ENCODE measurements at regions not wholly inside any gene's neighbourhood (a gene's known extent, or its start where the extent isn't known, plus 50 kb on each side); places are given as distances from the start of the nearest gene placed in this dataset.

- DNase-seq: no peak
These were observed 220.1 kb upstream of the C14orf180 start for GRCh38 chr14:104359301-104359968.

DNA sequence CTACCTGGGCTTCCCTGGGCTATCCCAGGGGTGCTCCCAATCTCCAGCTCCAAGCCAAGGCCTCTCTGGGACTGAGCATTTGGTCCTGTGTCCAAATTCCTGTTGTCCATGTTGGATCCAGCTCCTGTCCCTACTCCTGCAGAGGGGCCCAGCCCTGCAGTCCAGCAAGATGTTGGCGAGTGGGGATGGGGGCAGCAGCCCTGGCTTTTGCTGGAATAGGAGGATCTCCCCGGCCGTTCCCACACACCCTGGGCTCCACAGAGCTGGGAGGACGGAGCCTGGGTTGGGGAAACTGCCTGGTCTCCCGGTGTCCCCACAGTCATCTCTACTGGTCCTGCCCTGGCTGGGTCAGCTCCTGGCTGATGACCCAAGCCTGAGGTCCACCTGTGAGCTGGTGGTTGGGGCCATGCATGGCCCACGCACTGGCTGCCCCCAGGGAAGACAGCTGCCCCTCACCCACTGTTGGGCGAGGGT is 219.6 kb upstream of the C14orf180 start:
- no peak for DNase-seq

DNA sequence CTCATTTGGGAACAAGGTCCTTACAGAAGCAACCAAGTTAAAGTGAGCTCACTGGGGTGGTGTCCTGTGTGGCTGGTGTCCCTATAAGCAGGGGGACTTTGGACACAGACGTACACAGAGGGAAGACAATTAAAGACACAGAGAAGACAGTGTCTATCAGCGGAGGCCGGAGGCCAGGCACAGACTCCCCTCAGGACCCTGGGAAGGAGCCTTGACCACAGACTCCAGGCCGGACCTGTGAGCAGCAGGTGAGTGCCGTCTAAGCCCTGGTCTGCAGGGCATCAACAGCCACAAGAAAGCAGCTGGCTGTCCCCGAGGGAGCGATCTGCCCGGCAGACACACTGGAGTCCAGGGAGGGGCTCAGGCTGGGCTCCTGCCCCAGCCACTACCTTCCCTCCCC is 219.1 kb upstream of the C14orf180 start:
- no peak for DNase-seq

- no peak for DNase-seq
These were observed 218.4 kb upstream of the C14orf180 start for GRCh38 chr14:104361101-104361591.

DNA sequence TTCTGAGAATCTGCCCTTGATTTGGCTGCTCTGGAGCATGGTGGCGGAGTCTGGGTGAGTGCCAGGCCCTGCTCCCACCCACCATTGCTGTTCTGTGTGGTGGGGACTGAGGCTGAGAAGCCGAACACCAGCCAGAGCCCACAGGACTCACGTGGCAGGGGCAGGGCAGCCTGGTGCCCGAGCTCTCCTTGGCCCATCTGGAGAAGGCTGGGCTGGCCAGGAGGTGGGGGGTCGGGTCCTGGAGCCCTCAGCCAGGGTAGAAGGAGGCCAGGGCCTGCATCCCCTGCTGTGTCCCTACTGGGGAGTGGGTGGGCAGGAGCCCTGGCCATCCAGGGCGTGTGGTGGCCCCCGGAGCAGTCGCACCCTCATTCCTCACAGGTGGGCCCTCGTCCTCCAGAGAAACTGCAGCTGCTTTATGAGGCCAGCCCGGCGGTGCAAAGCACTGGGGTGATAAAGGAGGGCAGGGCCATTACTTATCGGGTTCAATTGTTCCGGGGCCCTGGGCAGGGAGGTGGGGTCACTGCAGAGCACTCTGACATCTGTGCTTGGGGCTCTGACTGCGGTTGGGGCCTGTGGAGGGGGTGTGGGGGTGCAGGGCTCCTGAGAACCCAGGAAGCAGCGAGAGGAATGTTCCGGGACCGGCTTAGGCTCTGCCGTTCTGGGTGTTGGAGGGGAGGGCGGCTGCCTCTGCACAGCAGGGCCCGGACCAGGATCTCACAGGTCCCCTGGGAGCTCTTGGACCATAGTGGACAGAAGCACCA is 217.5 kb upstream of the C14orf180 start:
- DNase-seq: no peak

DNA sequence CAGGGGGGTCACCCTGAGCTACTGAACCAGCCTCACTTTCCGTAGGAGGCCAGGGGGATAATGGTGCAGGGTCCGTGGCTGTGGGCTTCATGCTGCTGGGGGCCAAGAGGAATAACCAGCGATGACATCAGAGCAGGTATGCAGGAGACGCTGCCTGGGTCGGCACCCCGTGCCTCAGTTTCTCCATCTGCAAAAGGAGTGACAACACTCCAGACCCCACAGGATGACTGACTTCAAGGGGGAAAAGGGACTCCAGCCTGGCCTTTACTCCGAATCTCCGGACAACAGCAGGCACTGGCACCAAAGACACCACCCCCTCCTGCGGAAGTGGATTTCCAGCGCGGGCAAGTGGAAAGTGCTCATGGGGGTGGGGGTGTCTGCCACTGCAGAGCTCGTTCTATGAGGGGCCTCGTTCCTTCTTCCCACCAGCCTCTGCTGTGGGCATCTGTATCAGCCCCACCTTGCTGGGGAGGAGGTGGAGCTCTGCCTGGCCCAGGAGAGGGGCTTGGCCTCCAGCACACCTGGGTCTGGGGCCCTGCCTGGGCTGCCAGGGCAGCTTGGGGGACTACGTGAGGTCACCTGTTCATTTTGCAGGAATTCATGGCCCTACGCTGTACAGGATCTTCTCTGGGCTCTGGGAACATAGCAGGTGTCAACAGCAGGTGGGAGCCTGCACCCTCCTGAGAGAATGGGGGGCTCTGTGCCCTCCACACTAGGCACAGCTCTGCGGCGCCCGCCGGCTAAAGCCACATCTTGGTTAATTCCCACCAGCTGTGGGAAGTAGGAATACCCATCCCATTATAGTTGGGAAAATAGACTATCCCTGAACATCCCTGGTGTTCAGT is 216.6 kb upstream of the C14orf180 start:
- DNase-seq: no peak

- DNase-seq: no peak
These were observed 215.4 kb upstream of the C14orf180 start for GRCh38 chr14:104363891-104364760.

DNA sequence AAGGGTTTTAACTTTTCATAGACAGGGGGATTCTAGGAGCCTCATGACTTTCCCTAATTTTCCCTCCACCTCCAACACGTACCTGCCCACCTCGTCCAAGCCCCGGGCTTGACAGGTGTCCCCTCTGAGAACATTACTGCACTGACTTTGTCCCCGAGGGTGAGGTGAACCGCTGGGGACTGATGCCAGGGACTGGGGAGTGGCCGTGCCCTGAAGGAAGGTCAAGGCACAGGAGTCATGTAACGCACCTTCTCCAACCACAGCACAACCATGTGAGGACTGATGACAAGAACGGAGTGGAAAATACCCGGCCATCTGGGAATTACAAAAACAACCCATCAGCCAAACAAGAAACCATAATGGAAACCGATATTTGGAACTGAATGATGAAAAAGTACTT is 214.7 kb upstream of the C14orf180 start:
- no peak for DNase-seq

DNA sequence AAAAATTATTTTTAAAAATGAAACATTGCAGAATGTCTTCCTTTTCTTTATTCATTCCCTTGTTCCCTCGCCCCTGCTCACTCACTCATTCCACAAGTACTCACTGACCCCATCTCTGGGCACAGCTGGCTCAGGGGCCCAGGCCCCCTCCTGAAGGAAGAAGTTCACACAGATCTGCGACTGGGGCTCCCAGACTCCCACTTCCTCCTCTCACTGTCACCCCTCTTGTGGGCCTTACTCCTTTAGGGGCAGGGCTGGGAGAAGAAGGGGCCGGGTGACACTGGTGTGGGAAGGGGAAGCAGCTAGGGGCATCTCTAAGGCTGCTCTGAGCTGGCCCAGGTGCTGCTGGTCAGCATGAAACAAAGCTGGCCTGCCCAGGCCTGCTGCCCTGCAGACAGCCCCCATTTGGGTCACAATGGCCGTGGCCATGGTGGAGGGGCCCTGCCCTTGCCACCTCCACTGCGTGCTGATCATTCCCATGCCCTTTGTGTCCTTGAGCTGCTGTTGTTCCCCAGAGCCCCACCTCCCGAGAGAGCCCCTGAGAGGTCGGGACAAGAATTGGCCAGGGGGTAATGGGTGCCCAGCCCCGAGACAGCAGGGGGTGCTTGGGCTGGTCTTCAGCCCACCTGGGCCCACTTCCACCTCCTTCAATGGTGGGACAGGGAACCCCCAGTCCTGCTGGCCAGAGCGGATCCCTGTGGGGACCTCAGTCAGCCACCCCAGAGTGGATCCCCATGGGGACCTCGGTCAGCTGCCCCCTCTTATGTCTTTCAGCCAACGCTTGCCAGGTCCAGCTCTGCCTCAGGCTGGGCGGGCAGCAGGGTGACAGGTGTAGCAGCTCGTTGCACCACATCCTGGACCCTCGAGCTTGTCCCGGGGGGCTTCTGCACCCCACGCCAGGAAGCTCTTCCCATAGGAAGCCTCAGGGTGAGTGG is 212.4 kb upstream of the C14orf180 start:
- no peak for DNase-seq

- DNase-seq: no peak
These were observed 211.5 kb upstream of the C14orf180 start for GRCh38 chr14:104367866-104368750.

DNA sequence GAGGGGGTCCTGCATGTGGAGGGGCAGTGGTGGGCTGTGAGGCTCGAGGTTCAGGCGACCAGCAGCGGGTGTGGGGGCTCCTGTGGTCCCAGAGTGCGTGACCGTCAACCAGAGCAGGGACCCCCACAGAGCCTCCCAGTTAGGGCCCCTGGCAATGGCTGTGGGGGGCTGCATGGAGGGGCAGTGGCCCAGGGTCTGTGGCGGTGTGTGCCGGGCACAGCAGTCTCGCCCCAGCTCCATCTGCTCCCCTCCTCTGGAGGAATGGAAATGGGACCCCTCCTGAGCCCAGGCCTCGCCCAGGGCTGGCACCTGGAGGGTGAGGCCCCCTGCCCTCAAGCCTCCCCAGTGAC is 210.8 kb upstream of the C14orf180 start:
- no peak for DNase-seq

- DNase-seq: no peak
These were observed 210.4 kb upstream of the C14orf180 start for GRCh38 chr14:104369208-104369607.

DNA sequence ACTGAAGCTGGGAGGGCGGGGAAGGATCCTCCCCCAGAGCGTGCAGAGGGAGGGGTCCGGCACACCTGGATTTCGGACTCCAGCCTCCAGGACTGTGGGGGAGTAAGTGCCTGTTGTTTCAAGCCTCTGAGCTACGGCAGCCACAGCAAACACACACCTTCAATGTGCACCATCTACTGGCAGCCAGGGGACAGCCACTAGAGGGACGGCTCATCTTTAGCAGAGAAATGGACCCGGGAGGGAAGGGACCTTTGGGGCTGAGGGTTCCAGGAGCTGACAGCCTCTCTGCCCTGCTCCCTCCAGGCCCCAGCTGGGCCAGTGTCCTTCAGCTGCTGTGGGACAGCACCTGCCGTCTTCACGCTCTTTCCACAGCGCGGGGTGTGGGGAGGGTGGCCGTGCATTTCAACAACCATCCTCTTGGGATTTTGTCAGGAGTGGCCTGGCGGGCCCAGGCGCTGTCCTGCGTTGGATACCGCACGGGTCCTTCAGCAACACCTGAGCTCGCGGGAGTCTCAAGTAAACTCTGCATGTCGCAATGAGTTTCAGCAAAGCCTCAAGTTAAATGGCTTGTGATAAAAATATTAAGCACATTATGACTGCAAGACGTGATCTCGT is 209.2 kb upstream of the C14orf180 start:
- no peak for DNase-seq

GRCh38 chr14:104371031-104371430 is 208.5 kb upstream of the C14orf180 start:
- DNase-seq: no peak

- DNase-seq: no peak
These were observed 207.6 kb upstream of the C14orf180 start for GRCh38 chr14:104371917-104372316.

DNA sequence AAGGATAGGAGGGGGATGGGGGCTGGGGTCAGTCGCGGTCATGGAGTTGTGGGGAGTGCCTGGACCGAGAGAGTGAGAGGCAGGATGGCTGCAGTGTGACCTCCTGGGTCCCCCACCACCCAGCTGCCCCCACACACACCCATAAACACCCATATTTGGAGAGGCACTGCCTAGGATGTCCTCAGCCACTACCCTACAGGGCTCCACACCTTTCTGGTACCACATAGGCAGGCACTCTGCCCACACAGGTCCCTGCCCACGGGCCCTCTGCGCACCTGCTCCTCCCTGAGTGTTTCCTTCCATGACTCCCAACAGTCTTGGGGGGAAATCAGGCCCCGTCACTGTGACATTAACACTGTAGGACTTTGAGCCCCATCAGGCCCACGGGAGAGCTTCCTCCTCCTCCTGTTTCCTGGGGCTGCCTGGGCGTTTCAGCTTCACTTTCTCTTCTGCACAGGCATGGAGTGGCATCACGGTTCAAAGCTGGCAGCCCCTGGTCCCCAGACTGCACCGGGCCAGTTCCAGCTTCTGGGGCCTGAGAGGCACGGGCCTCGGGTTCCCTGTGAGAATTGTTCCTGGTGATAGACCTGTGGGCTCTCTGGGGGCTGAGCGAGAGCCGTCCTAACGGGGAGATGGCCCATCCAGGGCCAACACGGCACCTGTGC is 207.0 kb upstream of the C14orf180 start:
- no peak for DNase-seq

- DNase-seq: no peak
These were observed 206.3 kb upstream of the C14orf180 start for GRCh38 chr14:104373055-104373854.
